CD4-positive, alpha-beta memory T cell (primary cell): ENCODE measurements at regions not wholly inside any gene's neighbourhood (a gene's known extent, or its start where the extent isn't known, plus 50 kb on each side); places are given as distances from the start of the nearest gene placed in this dataset.
"Not testable (repeated sequence)": the region's sequence is repeated elsewhere in the genome, so short reads cannot be mapped to it uniquely, and the experiment has no call there.

Source experiments
- CTCF ChIA-PET: fragments of 350-600 bp; sonication (Branson Sonifier 250); formaldehyde crosslinking; loops from one replicate; lab custom pipeline; 2021; ENCODE audit warnings: inconsistent platforms; ENCODE audit not compliant: partially characterized antibody; lab: Charles Lee
- POLR2A ChIA-PET: fragments of 350-600 bp; sonication (Branson Sonifier 250); formaldehyde crosslinking; loops from one replicate; lab custom pipeline; 2021; ENCODE audit not compliant: partially characterized antibody; lab: Charles Lee
- DNase-seq, 5 donors: peaks; one replicate each; pipeline versions ENCODE4 v3.0.0 to v3.0.0-alpha.2; 2020 to 2022; ENCODE audit warnings: mixed read lengths in 1 of 5
- H3K27ac ChIP-seq: one replicate; pipeline ENCODE4 v1.7.0; 2013; ENCODE audit warnings: low read depth, low read length
- H3K27me3 ChIP-seq: 2 replicates; pipeline ENCODE4 v1.7.0; 2013; ENCODE audit warnings: mild to moderate bottlenecking, low read length, moderate library complexity; ENCODE audit not compliant: insufficient read depth
- H3K36me3 ChIP-seq: 2 replicates; pipeline ENCODE4 v1.7.0; 2013; ENCODE audit warnings: mild to moderate bottlenecking, low read length, moderate library complexity; ENCODE audit not compliant: insufficient read depth
- H3K4me1 ChIP-seq: 2 replicates; pipeline ENCODE4 v1.7.0; 2013; ENCODE audit warnings: mild to moderate bottlenecking, low read length, moderate library complexity; ENCODE audit not compliant: insufficient read depth
- H3K4me3 ChIP-seq, 2 donors: one replicate each; pipeline ENCODE4 v1.7.0; 2013; ENCODE audit warnings: low read length in 2 of 2, mild to moderate bottlenecking in 1 of 2
- H3K9me3 ChIP-seq, 2 donors: one replicate each; pipeline ENCODE4 v1.7.0; 2013; ENCODE audit warnings: low read length in 2 of 2, control low read depth in 1 of 2; ENCODE audit not compliant: control insufficient read depth in 1 of 2
- H3K27ac Mint-ChIP-seq, 7 donors: one replicate each; pipeline ENCODE4 v1.8.0; 2020 to 2021; ENCODE audit warnings: mixed read lengths in 7 of 7, mild to moderate bottlenecking in 6 of 7, inconsistent platforms in 3 of 7, moderate library complexity in 3 of 7
- H3K27me3 Mint-ChIP-seq, 2 donors: one replicate each; pipeline ENCODE4 v1.8.0; 2020 to 2021; ENCODE audit warnings: mixed read lengths in 2 of 2
- H3K36me3 Mint-ChIP-seq, 2 donors: one replicate each; pipeline ENCODE4 v1.8.0; 2020 to 2021; ENCODE audit warnings: mixed read lengths in 2 of 2, inconsistent platforms in 1 of 2, mild to moderate bottlenecking in 1 of 2
- H3K4me1 Mint-ChIP-seq, 4 donors: one replicate each; pipeline ENCODE4 v1.8.0; 2020 to 2021; ENCODE audit warnings: mixed read lengths in 4 of 4, mild to moderate bottlenecking in 1 of 4
- H3K4me3 Mint-ChIP-seq, 8 donors: one replicate each; pipeline ENCODE4 v1.8.0; 2020 to 2021; ENCODE audit warnings: mixed read lengths in 8 of 8, mild to moderate bottlenecking in 7 of 8, moderate library complexity in 6 of 8, inconsistent platforms in 3 of 8
- H3K9me3 Mint-ChIP-seq, 8 donors: one replicate each; pipeline ENCODE4 v1.8.0; 2020 to 2021; ENCODE audit warnings: mixed read lengths in 8 of 8, mild to moderate bottlenecking in 5 of 8, inconsistent platforms in 3 of 8, moderate library complexity in 1 of 8
- intact Hi-C: fragments of 100-400 bp; cut with micrococcal nuclease; formaldehyde crosslinking; loops from one replicate; pipeline ENCODE4 v1.15.1; 2023

GRCh38 chr1:146472192-146472861 lies 243.5 kb upstream of the NOTCH2NLA start:
- H3K9me3 ChIP-seq, H3K36me3 Mint-ChIP-seq, intact Hi-C loops, H3K4me1 ChIP-seq, H3K9me3 Mint-ChIP-seq, H3K27me3 Mint-ChIP-seq, POLR2A ChIA-PET, H3K36me3 ChIP-seq, H3K27ac ChIP-seq, H3K27me3 ChIP-seq, CTCF ChIA-PET, H3K4me1 Mint-ChIP-seq: not testable (repeated sequence)
- peak overlapping the region; percentile 83 to 95 (median 89) for H3K4me3 Mint-ChIP-seq
- H3K4me3 ChIP-seq = peak overlapping the region in 1 of 2 donors; percentile 24
- peak overlapping the region; percentile 66 to 94 (median 82) for H3K27ac Mint-ChIP-seq
- peak; percentile 72 to 77 (median 74) for DNase-seq

- POLR2A ChIA-PET, H3K27ac Mint-ChIP-seq, H3K4me1 Mint-ChIP-seq, H3K9me3 Mint-ChIP-seq, CTCF ChIA-PET, H3K27me3 Mint-ChIP-seq, H3K36me3 ChIP-seq, H3K4me3 Mint-ChIP-seq, H3K36me3 Mint-ChIP-seq, H3K4me1 ChIP-seq, H3K4me3 ChIP-seq, H3K27me3 ChIP-seq, H3K9me3 ChIP-seq, DNase-seq, H3K27ac ChIP-seq, intact Hi-C loops: not testable (repeated sequence)
These were observed 231.1 kb upstream of the NOTCH2NLA start for GRCh38 chr1:146459939-146460338.

GRCh38 chr1:146459308-146459707 lies 230.5 kb upstream of the NOTCH2NLA start:
- H3K27me3 ChIP-seq, H3K9me3 ChIP-seq, H3K4me1 ChIP-seq, H3K9me3 Mint-ChIP-seq, H3K36me3 ChIP-seq, H3K4me3 ChIP-seq, H3K4me1 Mint-ChIP-seq, H3K27ac ChIP-seq, H3K27me3 Mint-ChIP-seq, H3K4me3 Mint-ChIP-seq, POLR2A ChIA-PET, CTCF ChIA-PET, intact Hi-C loops, H3K36me3 Mint-ChIP-seq: not testable (repeated sequence)
- peak overlapping the region in 1 of 7 donors; percentile 66 for H3K27ac Mint-ChIP-seq
- peak in 1 of 5 donors; percentile 6 for DNase-seq

- H3K9me3 Mint-ChIP-seq, H3K4me1 Mint-ChIP-seq, POLR2A ChIA-PET, H3K9me3 ChIP-seq, H3K4me1 ChIP-seq, H3K27me3 Mint-ChIP-seq, DNase-seq, H3K36me3 ChIP-seq, H3K4me3 ChIP-seq, H3K27ac Mint-ChIP-seq, H3K36me3 Mint-ChIP-seq, intact Hi-C loops, H3K27ac ChIP-seq, H3K27me3 ChIP-seq, CTCF ChIA-PET, H3K4me3 Mint-ChIP-seq: not testable (repeated sequence)
These were observed 220.0 kb upstream of the NOTCH2NLA start for GRCh38 chr1:146448877-146449246.

GRCh38 chr1:146448212-146448876 lies 219.5 kb upstream of the NOTCH2NLA start:
- H3K27ac Mint-ChIP-seq, H3K36me3 ChIP-seq, intact Hi-C loops, CTCF ChIA-PET, H3K9me3 Mint-ChIP-seq, H3K27ac ChIP-seq, H3K27me3 ChIP-seq, H3K4me3 ChIP-seq, H3K9me3 ChIP-seq, H3K4me3 Mint-ChIP-seq, H3K4me1 Mint-ChIP-seq, H3K36me3 Mint-ChIP-seq, POLR2A ChIA-PET, H3K27me3 Mint-ChIP-seq, H3K4me1 ChIP-seq: not testable (repeated sequence)
- peak; percentile 51 to 67 (median 57) for DNase-seq

DNA sequence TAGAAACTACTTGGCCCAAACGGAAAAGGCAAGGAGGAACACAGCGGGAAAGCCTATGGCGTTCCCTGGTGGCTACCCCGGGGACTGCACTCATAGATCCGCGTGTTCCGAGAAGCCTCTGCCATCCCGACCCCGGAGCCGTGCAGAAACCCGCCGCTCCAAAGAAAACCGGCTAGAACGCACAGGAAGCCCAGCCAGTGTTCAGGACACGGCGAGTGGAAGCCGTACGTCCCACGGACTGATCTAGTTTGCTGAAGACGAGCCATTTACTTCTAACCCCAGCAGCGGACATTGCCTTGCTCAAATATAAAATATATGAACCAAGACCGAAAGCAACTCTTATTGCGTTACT lies 215.0 kb upstream of the NOTCH2NLA start:
- H3K36me3 ChIP-seq, H3K4me3 ChIP-seq, CTCF ChIA-PET, H3K4me1 ChIP-seq, H3K36me3 Mint-ChIP-seq, H3K4me1 Mint-ChIP-seq, intact Hi-C loops, H3K9me3 Mint-ChIP-seq, H3K27ac ChIP-seq, H3K9me3 ChIP-seq, POLR2A ChIA-PET, H3K27me3 Mint-ChIP-seq, H3K27me3 ChIP-seq: not testable (repeated sequence)
- peak; percentile 34 to 58 (median 44) for DNase-seq
- peak overlapping the region; percentile 70 to 87 (median 78) for H3K4me3 Mint-ChIP-seq
- peak overlapping the region in 4 of 7 donors; percentile 73 to 89 (median 81) for H3K27ac Mint-ChIP-seq

DNA sequence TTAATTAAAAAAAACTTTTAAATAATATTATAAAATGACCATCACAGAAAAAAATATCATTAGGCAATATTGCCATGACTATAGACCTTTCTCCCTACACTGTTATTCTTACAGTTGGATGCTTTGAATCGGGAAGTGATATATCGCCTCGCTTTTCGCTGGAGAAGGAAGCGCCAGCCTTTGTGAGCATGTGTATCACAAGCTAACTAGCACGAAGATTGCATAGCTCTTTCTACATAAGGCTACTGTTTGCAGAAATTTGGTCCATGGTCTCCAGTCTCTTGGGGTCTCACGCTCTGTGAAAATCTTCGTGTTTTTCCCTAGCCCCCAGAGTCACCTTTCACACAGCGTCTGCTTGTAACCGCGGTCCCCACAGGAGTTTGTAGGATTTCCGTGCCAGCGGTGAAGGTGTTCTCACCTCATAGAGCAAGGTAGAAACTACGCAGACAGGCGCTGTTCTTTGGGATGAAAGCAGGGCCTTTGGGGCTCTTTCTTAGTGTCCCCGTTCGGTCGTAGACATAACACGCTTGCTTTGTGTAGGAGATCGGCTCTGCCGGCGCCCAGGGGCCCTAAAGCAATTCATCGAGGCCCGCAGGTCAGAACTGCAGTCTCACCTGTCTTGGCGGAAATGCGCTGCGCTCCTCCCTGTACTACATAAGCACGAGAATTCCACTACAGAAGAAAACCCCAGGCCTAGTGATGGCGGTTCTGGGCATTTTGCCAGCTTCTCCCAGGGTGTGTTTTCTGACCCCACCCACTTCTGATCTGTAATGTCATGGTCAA lies 214.5 kb upstream of the NOTCH2NLA start:
- H3K9me3 Mint-ChIP-seq, H3K9me3 ChIP-seq, intact Hi-C loops, H3K36me3 Mint-ChIP-seq, CTCF ChIA-PET, H3K4me3 ChIP-seq, H3K27me3 ChIP-seq, H3K36me3 ChIP-seq, H3K4me1 Mint-ChIP-seq, H3K27me3 Mint-ChIP-seq, H3K4me1 ChIP-seq, POLR2A ChIA-PET: not testable (repeated sequence)
- DNase-seq = peak; percentile 22 to 45 (median 33)
- Mint-ChIP-seq H3K27ac (peak overlapping the region in 6 of 7 donors; percentile 17 to 89 (median 66)), H3K4me3 (peak overlapping the region in 4 of 8 donors; percentile 48 to 67 (median 53))
- H3K27ac ChIP-seq = peak overlapping the region; percentile 15
